ENCODE measurements at regions not wholly inside any gene's neighbourhood (a gene's known extent, or its start where the extent isn't known, plus 50 kb on each side); places are given as distances from the start of the nearest gene placed in this dataset.

DNA sequence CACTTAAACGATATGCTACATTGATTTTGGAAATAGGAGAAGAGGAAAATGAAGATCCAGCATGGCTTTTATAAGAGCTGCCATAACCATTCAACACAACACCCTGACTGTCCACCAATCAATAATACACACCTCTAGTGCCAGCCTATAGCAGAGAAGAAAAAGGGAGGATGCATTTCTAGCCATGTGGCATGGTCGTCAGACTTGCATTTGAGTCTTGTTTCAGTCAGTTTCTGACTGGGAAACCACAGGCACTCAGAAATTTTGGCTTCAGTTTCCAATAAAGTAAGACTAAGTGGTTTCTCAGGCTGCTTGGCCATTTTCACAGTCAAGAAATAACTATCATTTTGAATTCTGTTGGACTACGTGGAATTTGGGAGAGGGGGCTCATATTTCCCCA, 523.5 kb upstream of the LRRC4C start:
- DNase-seq = no peak

DNA sequence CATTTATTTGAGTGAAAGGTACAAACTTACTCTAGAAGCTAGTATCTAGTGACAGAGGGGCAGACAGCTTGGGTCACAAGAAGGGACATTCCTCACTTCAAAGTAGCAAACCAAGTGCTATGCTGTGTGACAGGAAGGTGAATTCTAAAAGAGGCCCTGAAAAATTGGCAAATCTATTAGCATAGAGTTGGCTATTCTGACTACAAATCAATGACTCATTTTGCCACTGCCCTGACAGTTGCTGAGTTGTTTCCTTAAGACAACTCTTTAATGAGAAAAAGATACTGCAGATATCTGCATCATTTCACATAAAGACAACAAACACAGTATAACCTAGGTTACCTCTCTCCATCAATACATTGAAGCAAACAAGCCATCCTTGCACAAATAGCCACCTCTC, 524.0 kb upstream of the LRRC4C start:
- DNase-seq = no peak

DNA sequence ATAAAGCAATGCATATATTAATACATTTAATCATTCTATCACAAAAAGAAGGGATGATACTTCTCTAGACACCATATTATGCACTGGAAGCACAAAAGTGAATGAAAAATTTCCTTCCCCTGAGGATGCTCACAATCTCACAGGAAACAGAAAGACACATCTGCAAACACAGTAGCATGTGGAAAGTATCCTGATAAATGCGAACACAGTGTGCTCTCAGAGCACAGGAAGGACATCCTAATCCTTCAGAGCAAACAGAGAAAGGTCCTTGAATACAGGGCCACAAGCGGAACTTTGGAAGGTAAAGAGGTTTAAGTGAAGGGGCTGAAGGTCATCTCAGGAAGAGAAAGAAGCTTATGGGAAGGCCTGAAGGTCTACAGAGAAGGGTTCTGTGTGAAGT, 524.6 kb upstream of the LRRC4C start:
- no peak for DNase-seq

DNA sequence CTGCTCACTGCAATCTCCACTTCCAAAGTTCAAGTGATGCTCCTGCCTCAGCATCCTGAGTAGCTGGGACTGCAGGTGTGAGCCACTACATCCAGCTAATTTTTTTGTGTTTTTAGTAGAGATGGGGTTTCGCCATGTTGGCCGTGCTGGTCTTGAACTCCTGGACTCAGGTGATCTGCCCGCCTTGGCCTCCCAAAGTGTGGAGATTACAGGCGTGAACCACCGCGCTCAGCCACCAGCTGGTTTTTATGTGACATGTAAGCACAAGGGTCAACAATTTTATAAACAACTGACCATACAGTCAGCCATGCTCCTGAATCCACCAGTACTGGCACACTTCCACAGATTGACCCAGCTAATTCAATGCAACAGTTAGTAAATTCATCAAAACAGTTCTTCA, 526.3 kb upstream of the LRRC4C start:
- DNase-seq = no peak

DNA sequence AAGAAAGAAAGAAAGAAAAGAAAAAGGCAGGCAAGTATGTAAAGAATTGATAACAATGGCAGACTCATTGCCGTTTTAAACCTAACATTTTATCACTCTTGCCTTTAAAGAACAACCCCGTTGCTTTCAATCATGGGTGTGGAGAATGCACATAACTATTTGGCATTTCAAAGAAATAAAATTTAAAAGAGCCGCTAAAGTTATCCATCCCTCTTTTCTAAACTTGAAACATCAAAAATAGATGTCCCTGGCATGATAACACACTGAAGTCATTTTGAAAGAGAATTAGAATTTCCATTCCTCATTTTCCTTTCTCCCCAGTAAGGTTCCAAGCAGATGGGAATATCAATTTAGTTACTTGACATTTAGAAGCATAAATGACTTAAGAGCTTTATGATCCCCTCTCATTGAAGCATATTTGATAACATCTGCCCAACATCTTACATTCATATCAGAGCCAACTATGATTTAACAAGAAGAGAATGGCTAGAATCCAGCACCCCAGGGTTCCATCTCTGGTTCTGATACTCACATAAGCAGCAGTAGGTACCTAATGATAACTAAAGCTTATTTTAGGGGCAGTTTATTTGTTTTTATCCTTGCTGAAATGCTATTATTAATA, 529.6 kb upstream of the LRRC4C start:
- DNase-seq = no peak

DNA sequence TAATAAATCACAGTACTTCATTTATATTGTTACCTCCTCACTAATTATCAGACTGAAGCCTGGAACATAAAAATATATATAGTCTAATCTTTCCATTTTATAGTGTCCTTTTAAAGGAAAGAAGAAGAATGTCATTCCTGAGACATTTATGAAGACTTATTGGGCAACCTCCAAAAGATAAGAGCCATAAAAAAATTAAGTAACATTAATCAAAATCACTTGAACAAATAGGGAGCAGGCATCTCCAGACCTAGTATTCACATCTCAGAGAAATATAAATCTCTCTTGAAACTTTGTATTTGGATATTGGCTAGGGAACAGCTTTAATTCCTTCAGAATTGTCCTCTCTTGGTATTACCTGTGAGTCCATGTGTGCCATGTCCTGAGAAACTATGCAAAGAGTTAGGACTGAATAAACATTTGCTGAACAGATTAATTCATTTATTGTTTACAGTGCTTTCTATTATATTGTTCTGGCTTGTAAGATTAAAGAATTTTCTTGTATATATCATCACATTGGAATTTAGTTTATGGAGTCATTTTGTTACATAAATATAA, 530.5 kb upstream of the LRRC4C start:
- DNase-seq = no peak

DNA sequence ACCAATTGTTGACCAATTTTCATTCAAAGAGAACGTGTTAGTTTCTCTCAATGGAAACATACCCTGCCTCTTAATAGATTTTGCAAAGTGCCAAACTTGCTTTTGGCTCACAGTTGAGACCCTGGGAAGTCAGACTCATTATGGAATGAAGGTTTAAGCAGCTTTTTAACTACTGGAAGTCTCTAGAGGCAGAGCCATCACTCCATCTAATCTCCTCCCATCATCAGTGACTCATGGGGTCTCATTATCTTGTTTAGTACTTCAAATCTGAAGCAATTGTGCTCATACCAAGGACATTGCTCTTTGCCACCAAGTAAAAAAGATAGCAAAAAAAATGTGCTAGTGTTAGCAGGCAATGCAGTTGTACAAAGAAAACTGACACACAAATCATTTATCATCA, 537.1 kb upstream of the LRRC4C start:
- no peak for DNase-seq

DNA sequence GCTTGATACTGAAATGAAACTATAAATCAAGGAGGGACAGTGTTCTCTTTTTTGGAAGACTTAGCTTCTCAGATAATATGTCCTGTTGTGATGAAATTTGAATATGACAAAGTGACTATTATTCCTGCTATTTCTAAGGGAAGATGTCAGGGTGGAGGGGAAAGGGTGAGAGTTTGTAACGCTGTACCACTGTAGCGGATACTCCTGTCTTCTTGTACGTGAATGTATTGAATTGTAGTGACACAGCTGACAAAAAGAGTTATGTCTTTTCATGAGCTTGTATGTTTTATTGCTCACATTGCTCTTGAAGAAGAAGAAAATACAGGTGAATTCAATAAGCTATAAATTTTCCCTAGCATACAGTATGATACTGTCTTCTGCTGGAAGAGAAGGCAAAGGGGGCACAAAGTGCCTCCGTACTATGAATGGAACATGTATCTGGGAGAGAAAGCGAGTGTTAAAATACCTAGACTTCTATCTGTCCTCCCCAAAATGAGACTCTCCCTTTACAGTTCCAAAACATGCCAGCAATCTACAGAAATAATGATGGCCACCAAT, 538.5 kb upstream of the LRRC4C start:
- DNase-seq = no peak

DNA sequence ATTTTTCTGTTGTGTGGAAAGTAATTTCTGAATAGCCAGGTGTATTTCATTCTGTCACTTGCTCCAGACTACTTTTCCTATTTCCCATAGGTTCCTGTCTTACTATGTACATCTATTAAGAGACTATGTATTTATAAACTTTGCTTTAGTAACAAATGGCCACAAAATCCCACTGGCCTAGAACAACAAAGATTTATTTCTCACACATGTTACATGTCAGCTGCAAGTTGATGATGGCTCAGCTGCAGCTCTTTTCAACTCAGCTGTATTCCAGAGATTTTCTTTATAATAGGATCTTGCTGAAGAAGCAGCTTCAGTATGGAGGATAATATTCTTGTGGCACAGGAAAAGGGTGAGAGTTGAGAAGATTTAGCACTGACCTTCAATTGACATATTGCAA, 539.6 kb upstream of the LRRC4C start:
- DNase-seq = no peak

DNA sequence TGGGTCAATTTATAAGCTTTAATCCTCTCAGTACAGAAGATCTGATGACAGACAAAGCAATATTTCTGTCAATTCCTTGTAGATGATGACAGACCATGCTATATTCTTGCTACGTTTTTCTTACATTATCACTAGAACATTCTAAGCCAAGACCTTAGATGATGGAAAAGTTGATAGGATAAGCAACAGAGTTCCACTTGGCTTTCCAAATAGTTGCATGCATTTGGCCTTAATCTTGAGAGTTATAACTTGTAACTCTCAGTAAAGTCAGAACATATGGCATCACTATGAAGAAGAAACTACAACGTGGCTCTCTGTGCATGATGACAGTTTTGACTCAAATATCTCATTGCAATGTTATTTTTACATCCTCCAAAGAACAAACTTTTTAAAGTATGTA, 544.3 kb upstream of the LRRC4C start:
- no peak for DNase-seq

DNA sequence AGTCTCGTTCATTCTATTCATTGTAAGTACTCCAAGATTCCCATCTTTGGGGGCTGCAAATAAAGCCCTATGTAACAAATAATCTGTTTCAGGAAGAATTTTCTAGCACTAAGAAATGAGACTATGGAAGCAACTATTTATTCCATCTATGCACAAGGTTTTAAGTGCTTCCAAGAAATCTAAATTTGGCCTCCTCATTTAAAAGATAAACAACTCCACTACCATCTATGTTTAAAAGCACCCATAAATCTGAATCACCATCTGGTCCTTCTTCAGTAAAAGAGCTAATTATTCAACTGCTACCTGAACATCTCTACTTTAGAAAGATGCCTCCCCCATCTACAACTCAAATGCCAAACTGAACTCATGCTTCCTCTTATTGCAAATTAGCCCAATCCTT, 547.3 kb upstream of the LRRC4C start:
- no peak for DNase-seq

DNA sequence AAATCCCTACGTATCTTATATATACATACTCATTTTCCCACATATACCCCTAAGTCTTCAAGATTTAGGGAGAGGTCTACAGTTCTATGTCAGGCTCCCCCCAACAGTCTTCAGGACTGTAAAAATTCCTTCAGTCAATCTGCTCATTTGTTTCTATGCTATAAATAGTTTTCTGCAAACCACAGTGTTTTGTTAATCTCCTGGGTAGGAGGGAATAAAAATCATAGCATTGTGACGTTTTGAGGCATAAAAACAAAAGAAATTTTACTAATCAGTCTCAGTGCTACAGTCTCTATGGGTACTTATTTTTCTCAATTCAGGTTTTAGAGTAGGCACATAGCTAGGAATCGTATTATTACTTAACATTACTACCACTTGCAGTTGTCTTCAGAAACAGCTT, 552.8 kb upstream of the LRRC4C start:
- DNase-seq = no peak

DNA sequence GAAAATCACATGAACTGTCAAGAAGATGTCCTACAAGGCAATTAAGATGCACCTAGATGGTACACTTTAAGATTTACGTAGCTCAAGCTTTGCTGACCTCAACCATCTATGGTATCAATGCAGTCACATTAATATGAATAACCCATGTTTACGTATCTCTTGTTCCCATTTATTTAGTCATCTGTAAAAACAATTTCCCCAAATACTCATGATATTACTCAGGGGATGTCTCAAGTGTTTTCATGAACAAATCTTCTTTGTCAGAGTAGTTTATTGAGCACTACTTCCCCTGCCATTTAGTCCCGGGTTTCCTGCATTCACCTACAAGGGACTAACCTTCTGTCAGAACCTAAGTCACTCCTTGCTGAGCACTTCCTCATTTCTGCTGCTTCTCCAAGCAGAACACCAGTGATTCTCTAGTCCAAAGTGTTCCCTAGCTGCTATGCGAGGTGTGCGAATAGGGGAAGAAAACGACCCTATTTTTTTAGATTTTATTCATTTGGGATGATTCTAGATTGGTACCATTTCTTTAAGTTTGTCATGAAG, 554.3 kb upstream of the LRRC4C start:
- no peak for DNase-seq

DNA sequence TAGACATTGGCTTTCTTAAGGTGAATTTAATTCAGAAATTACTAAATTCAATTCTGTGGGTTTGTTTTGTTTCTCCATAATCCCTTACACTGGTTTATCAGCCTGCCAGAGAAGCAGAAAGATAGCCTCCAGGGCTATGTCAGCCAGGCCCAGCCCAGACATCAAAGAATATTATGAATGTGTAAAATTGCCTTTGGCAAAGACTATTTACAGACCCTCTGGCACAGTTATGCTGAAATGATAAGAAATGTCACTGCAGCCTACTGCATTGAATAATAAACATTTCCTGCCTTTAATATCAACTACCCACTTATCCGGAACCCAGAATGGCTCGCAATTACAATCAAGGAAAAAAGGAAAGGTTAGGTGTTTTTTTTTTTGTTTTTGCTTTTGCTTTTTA, 562.5 kb upstream of the LRRC4C start:
- no peak for DNase-seq

DNA sequence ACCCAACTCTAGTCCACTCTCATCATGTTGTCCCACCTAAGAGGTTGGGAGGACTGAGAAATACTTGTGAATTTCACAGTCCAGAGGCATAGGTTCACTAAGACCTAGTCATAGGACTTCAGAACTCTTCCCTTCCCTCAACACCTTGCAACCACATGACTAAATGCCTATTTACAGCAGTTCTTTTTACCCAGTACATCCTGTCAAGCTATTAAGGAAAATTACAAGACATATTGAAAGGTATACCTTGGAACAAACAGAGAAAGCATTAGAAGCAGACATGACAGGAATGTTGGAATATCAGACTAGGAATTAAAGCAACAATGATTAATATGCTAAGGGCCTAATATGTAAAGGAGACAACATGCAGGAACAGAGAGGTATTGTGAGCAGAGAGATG, 563.8 kb upstream of the LRRC4C start:
- no peak for DNase-seq

DNA sequence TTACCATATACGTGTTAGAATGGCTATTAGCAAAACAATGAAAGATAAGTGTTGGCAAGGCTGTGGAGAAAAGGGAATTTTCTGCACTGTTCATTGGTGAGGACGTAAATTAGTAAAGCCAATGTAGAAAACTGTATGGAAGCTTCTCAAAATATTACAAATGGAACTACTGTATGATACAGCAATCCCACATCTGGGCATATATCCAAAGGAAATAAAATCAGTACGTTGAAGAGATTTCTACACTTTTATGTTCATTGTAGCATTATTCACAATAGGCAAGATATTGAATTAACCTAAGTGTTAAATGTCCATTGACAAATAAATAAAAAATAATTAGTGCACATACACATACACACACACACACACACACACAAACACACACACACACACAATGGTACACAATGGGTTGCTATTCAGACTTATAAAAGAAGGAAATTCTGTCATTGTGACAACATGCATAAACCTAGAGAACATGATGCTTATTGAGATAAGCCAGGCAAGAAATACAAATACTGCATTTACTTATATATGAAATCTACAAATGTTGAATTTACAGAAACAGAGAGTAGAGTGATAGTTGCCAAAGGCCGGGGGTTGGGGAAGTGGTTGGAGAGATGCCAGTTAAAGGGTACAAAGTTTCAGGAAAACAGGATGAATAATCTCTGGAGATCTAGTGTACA, 565.8 kb upstream of the LRRC4C start:
- no peak for DNase-seq

DNA sequence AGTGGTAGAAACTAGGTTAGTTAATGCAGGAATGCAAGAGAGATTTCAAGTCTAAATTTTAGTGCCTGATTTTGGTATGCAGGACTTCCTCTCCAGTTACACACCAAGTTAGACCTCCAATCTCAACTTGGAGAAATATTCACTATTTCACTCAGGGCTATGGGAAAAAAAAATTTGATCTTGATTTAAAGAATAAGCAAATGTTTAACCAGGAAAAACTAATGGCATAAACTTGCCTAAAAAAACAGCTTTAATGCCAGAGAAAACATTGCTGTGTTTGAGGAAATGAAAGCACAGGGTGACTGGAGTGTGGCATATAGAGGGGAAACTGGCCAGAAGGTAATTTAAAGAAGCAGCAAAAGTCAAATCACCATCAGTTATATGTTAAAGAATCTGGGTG, 575.4 kb upstream of the LRRC4C start:
- no peak for DNase-seq

DNA sequence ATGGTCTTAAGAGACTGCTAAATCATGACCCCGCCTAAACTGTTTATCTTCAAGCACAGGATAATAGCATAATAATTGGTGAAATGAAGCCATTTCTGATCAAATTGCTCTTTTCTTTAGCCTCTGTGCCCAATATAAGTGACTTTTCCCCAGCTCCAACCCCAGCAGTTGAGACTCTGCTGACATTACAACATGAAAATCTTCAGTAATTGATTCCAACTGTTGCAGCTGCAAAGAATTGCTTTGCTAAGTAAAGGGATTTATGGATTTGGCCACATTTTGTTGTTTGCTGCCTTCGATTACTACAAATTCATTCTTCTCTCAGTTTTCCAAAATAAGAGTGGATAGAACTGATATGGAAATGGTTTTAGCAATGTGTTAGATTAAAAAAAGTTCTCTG, 576.7 kb upstream of the LRRC4C start:
- DNase-seq = no peak

DNA sequence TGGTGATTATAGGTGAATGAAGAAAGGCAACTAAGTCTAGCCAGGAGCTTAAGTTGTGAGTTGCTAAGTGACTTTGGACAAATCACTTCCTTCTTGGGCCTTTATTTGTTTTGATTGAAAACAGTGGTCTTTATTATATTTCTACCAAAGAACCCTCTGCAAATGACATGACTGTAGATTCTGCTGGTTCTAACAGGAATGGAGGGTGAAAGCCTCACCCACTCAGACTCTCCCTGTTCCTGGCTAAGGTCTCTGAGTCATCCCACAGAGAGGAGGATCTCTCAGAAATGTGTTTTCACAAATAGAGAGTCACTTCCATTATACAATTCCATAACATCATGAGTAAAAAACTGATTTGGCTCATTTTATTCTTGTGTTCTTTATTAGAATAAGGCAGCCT, 583.9 kb upstream of the LRRC4C start:
- DNase-seq = no peak

DNA sequence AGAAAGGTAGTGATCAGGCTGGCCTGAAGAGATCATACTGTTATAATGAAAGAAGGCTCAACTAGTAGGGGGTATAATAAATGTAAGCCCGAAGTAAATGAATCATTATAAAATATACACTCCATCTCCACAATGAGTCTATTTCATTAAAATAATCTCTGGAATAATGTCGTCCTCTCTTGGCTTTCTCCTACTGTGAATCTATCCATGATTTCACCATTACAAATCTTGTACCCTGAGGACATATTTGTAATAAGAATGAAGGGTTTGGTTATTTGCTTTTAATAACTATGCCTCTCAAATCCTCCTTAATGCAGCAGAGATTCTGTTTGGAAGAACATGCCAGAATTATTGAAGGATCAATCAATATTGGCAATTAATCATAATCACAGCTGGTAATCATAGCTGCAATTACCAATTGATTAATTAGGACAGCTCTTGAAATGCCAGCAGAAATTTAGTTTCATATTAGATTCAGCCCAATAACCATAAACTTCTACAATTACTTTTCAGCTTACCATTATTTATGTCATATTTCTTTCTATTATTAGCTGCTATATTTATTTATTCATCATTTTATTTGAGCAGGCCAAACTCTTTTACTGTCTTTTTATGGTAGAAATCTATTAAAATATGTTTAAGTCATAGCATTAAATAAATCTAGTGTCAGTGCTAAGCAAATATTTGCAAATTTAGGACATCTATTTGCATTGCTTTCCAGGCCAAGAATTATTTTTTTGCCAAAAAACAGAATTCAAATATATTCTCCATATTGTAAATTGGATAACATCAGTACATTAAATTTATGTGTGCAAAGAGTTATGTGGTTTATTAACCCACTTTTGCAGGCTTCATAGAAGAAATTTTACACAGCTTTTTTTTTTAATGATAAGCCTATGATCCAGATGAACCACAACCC, 588.4 kb upstream of the LRRC4C start:
- no peak for DNase-seq

DNA sequence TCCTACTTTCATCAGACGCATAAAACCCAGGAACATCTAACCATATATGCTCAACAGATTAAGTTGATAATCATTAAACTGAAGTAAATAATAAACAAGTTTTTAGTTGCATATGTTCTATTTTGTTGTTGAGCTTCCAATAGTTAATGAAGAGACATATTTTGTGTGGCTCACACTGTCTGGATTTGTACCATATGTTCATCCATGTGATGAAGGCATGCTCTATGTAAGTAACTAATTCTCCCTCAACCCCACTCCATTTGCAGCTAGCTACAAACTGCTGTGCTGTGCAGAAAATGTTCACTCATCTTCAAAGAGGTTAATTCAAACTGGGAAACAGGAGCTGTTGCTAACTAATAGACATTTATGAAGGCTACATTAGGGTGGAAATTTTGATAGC, 589.7 kb upstream of the LRRC4C start:
- DNase-seq = no peak

DNA sequence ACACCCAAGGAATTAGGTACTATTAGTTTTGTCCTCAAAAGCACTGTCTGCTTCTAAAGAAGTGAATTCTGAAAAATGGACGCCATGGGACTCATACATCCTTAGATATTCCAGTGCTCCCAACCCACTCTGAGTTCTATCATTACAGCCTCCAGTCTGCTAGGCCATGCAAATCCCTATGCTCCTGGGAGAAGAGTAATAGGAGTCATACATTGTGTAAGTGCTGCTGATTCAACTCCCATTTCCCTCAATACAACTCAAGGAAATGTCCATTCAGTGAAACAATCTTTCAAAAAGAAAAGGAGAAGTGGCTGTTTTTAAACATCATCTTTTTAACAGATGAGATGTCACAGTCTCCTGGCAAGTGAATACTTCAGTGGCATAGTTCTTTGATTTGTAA, 590.2 kb upstream of the LRRC4C start:
- no peak for DNase-seq

DNA sequence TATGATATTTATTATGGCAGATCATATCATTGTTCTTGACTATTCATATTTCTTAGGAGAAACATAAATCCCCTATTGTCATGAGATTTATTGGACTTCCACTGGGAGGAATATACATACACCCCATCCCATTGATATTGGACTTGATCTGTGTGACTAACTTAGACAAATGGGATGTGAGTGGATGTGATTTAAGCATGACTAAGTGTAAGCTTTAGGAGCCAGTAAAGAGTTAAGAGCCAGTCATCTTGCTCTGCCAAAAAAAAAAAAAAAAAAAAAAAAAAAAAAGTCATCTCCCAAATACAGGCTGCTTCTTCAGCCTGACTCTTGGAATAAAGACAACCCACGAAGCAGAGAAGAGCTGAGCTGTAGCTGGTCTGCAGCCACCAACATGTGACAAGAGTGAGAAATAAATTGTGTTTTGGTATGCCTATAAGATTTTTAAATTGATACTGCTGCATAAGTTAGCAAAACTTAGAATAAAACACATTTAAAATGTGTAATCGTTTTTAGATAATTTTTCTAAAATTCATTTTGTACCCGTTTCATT, 595.0 kb upstream of the LRRC4C start:
- no peak for DNase-seq

Measured in SW 1271 (cell line).